Posterior vena cava (tissue), 2 donors: ENCODE measurements at regions not wholly inside any gene's neighbourhood (a gene's known extent, or its start where the extent isn't known, plus 50 kb on each side); places are given as distances from the start of the nearest gene placed in this dataset.
"Not testable (repeated sequence)": the region's sequence is repeated elsewhere in the genome, so short reads cannot be mapped to it uniquely, and the experiment has no call there.

ENCODE experiments used
- DNase-seq: peaks from one replicate; pipeline ENCODE4 v3.0.0-alpha.2; 2020; ENCODE audit warnings: low spot score
- intact Hi-C, 2 donors: fragments of 100-400 bp; cut with DNase I; formaldehyde crosslinking; loops; one replicate each; pipeline versions ENCODE4 v1.14.1 to v1.14.2; 2022 to 2023
- donor health status: DM: yes; HTN: yes; CAD: no.
- donor health status: DM: yes; HTN: yes; CAD: no.

DNA sequence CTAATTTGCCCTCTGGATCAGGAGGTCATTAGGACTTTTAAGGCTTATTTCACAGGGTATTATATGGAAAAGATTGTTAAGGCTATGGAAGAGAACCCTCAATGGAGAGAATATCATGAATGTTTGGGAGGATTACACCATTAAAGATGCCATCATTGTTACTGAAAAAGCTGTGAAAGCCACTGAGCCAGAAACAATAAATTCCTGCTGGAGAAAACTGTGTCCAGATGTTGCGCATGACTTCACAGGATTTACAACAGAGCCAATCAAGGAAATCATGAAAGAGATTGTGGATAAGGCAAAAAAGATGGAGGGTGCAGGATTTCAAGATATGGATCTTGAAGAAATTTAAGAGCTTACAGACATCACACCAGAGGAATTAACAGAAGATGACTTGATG lies 798.3 kb upstream of the SLC35B3 start:
- no peak for DNase-seq
- intact Hi-C loops: no loop called here

GRCh38 chr6:9233226-9233625 lies 797.9 kb upstream of the SLC35B3 start:
- intact Hi-C loops: no loop called here
- no peak for DNase-seq

- intact Hi-C loops: no loop called here
- no peak for DNase-seq
These were observed 790.1 kb upstream of the SLC35B3 start for GRCh38 chr6:9225441-9225871.

GRCh38 chr6:9224539-9224938 lies 789.2 kb upstream of the SLC35B3 start:
- intact Hi-C loops: no loop called here
- no peak for DNase-seq

DNA sequence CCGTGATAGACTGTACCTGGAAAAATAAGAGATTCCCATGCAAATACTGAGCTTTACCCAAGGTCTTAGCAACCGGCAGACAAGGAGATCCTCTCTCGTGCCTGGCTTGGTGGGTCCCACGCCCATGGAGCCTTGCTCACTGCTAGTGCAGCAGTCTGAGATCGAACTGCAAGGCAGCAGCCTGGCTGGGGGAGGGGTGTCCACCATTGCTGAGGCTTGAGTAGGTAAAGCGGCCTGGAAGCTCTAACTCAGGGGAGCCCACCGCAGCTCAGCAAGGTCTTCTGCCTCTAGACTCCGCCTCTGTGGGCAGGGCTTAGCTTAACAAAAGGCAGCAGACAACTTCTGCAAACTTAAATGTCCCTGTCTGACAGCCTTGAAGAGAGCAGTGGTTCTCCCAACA lies 778.4 kb upstream of the SLC35B3 start:
- DNase-seq, intact Hi-C loops: not testable (repeated sequence)

GRCh38 chr6:9208966-9209365 lies 773.6 kb upstream of the SLC35B3 start:
- intact Hi-C loops: no loop called here
- DNase-seq: no peak

- intact Hi-C loops: no loop called here
- no peak for DNase-seq
These were observed 770.3 kb upstream of the SLC35B3 start for GRCh38 chr6:9205645-9206044.

- DNase-seq: no peak
- intact Hi-C loops: no loop called here
These were observed 768.8 kb upstream of the SLC35B3 start for GRCh38 chr6:9204171-9204570.

DNA sequence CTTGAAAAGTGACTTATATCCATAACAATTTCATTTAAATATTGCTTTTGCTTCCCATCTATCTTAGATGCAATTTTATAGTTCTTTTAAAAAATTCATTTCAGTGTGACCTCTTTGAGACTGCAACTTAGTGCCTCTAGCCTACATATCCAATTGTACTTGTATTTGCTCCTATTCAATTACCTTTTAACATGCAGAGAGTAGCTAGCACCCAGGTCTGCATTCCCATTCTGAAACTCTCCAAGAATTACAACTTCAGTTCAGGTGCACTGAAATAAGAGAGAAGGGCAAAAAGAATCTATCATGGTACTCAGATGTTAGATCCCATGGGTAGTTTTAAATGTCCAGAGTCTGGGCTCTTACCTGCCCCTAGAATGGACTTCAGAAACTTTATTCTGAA lies 765.4 kb upstream of the SLC35B3 start:
- intact Hi-C loops: no loop called here
- DNase-seq: no peak

DNA sequence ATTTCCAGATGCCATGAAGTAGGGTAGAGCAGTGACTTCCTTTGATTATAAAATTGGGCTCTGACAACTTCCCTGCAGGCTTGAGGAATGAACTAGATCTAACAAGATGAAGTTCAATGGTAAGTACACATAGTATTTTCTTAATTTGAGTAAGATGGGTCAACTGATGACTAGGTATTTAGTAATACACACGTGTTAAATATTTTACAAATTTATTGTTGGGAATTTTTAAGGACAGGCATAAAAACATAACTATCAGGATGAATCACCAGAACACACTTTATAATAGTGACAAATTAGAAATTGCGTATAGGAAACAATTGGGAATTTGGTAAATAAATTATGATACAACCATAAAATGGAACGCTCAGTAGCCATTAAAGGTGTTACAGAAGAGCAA lies 762.4 kb upstream of the SLC35B3 start:
- DNase-seq: no peak
- intact Hi-C loops: no loop called here

DNA sequence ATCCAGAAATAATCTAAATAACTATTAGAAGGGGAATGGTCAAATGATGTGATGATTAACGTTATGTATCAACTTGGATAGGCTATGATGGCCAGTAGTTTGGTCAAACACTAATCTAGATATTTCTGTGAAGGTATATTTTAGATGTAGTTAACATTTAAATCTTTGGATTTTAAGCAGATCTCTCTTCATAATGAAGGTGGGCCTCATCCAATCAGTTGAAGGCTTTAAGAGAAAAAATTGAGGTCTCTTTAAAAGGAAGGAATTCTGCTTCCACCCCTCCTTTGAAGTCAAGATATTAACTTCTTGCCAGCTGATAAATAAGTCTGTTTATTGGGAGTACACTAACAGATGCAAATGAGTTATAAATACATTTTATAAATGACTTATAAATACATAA lies 760.0 kb upstream of the SLC35B3 start:
- intact Hi-C loops: no loop called here
- DNase-seq: no peak

DNA sequence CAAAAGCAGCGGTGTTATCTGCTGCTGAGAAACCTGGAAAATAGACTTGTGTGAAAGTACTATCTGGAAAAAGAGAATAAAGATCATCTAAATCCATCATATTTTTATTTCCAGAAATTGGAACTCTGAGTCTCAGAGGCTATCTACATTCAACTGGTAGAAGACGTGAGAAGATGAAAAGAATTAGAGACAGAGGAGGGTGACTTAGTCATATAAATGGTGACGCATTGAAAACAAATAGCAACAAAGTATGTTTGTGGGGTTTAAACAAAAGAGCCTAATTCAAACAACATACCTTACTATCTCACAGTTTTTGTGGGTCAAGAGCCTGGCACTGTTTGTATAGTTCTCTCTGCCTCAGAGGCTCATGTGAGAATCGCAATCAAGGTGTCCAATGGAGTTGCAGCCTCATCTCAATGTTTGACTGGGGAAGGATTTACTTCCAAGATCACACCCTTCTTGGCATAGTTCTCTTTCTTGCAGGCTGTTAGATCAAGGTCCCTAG lies 757.1 kb upstream of the SLC35B3 start:
- intact Hi-C loops: no loop called here
- no peak for DNase-seq

- intact Hi-C loops: no loop called here
- no peak for DNase-seq
These were observed 750.8 kb upstream of the SLC35B3 start for GRCh38 chr6:9186148-9186547.

DNA sequence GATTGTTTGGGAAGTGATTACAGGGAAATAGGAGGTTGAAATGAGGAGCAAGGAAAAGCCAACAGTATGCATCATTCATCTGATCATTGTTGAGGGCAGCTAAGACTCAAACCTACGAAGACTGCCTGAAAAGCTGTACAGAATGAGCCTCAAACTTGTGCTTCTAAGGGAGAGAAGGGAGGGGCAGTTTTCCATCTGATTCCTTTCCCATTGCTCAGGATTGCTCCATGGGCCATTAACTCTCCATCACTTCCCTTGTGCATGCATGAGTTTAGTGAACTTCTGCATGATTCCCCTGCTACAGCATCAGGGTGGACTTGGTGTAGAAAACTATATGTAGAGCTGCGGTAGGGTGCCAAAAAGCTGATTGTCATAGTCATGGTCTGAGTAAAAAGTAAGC lies 742.7 kb upstream of the SLC35B3 start:
- DNase-seq: no peak
- intact Hi-C loops: no loop called here

- intact Hi-C loops: no loop called here
- DNase-seq: no peak
These were observed 737.9 kb upstream of the SLC35B3 start for GRCh38 chr6:9173229-9173628.

GRCh38 chr6:9172096-9172495 lies 736.8 kb upstream of the SLC35B3 start:
- no peak for DNase-seq
- intact Hi-C loops: no loop called here

DNA sequence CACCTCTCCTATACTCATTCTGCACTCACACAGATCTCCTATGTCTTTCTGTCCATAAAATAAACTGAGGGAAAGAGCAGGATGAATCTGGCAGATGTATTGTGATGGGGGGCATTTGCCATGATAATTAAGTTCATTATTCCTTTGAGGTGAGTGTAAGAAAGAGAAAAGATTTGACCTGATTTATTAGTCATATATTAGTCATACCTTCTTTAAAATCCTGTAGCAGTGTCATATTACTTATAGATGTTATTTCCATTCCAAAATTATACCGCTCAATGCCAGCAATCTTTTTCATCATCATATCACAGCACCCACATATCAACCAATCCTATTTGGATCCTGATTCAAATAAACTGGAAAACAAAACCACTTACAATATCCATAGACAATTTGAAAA lies 733.3 kb upstream of the SLC35B3 start:
- intact Hi-C loops: no loop called here
- DNase-seq: no peak

- DNase-seq: no peak
- intact Hi-C loops: no loop called here
These were observed 726.4 kb upstream of the SLC35B3 start for GRCh38 chr6:9161731-9162130.

- no peak for DNase-seq
- intact Hi-C loops: no loop called here
These were observed 723.7 kb upstream of the SLC35B3 start for GRCh38 chr6:9159051-9159450.

GRCh38 chr6:9155836-9156235 lies 720.5 kb upstream of the SLC35B3 start:
- no peak for DNase-seq

GRCh38 chr6:9143140-9143539 lies 707.8 kb upstream of the SLC35B3 start:
- intact Hi-C loops: no loop called here
- DNase-seq: no peak

More at GRCh38 chr6:9155836-9156235, 720.5 kb upstream of the SLC35B3 start:
- intact Hi-C loops: no loop called here

DNA sequence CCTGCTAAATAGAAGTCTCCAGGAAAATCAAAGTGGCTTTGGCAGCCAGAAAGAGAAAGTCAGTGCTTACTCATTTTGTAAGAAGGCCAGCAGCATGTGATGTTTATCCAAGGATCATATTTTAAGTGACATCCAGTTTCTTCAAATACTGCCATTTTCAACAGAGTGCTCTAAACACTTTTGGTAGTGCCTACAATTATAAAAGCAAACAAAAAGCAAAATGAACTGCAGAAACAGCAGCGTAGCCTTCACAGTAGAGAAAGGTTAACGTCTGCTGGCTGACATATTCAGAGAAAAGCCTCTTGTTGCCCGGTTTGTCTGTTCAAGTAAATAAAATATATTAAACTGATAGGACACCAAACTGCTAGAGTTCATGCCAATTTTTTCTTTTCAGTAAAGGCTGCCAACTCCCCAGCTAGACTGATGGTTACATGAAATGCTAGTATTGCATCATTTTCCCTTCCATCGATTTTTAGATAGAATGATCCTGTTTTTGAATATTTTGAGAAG lies 705.7 kb upstream of the SLC35B3 start:
- intact Hi-C loops: no loop called here

More for the DNA sequence above, 705.7 kb upstream of the SLC35B3 start:
- DNase-seq: no peak
